Body of pancreas (tissue), 4 donors: ENCODE measurements at regions not wholly inside any gene's neighbourhood (a gene's known extent, or its start where the extent isn't known, plus 50 kb on each side); places are given as distances from the start of the nearest gene placed in this dataset.

Experiments
- ATAC-seq: fragments of 150-250 bp; one replicate; pipeline ENCODE4 v1.9.1; 2016
- DNase-seq, 4 donors: peaks; one replicate each; pipeline ENCODE4 v3.0.0-alpha.2; 2019
- H3K27ac ChIP-seq, 4 donors: fragments of 200-600 bp; sonication (generic); 1 replicate in 3 of 4; 2 replicates in 1 of 4; pipeline versions ENCODE4 v1.5.1 to v1.6.1; 2016 to 2019; ENCODE audit warnings: mild to moderate bottlenecking in 1 of 4, mixed read lengths in 1 of 4, moderate library complexity in 1 of 4
- H3K27me3 ChIP-seq, 2 donors: fragments of 200-600 bp; sonication (generic); one replicate each; pipeline ENCODE4 v1.6.0; 2016; ENCODE audit warnings: mild to moderate bottlenecking in 1 of 2
- H3K36me3 ChIP-seq, 2 donors: fragments of 200-600 bp; sonication (generic); replicated peaks in 1 of 2; 2 replicates each; pipeline ENCODE4 v1.5.1; 2016; ENCODE audit warnings: low read depth in 2 of 2; ENCODE audit not compliant: insufficient read depth in 1 of 2
- H3K4me1 ChIP-seq: fragments of 200-600 bp; sonication (generic); one replicate; pipeline ENCODE4 v1.6.0; 2016
- H3K4me3 ChIP-seq, 2 donors: fragments of 200-600 bp; sonication (generic); 1 replicate in 1 of 2; 2 replicates in 1 of 2; pipeline ENCODE4 v1.5.1; 2016 to 2019
- H3K9me3 ChIP-seq, 3 donors: fragments of 200-600 bp; sonication (generic); 1 replicate in 2 of 3; 2 replicates in 1 of 3; pipeline ENCODE4 v1.5.1; 2016
- POLR2A ChIP-seq, 3 donors: fragments of 450-650 bp; IDR thresholded peaks; one replicate each; pipeline ENCODE4 v1.6.1; 2016; ENCODE audit warnings: antibody characterized with exemption in 3 of 3, mild to moderate bottlenecking in 2 of 3
- WGBS, 2 donors: methylation state at CpG; one replicate each; pipeline ENCODE4 v1.1.5; 2017; 5-methylcytosine and 5-hydroxymethylcytosine counted together
- intact Hi-C: fragments of 100-400 bp; cut with DNase I; formaldehyde crosslinking; loops from one replicate; pipeline ENCODE4 v1.15.1; 2023
- TF ChIP-seq, protein P1 (sequence below), 7 experiments: fragments of 450-650 bp in 4 of 7; fragments of 200-600 bp in 3 of 7; sonication (generic) in 3 of 7; IDR thresholded peaks; one replicate each; pipeline ENCODE4 v1.5.1; 2016 to 2019; ENCODE audit warnings: antibody characterized with exemption in 7 of 7

- DNase-seq (no peak), ATAC-seq (no peak)
- Histone ChIP-seq H3K9me3 (no peaks in the 10 kb centered on the region), H3K36me3 (no peaks in the 10 kb centered on the region), H3K27ac (no peak overlapping the region), H3K4me3 (no peak overlapping the region), H3K4me1 (peaks cover 23% of the 10 kb centered on the region), H3K27me3 (no peaks in the 10 kb centered on the region)
- 82 to 93% methylated on average over 1 of the region's 1 CpG for WGBS, 2 donors
- intact Hi-C loops: no loop called here
- TF ChIP-seq, protein P1, sequence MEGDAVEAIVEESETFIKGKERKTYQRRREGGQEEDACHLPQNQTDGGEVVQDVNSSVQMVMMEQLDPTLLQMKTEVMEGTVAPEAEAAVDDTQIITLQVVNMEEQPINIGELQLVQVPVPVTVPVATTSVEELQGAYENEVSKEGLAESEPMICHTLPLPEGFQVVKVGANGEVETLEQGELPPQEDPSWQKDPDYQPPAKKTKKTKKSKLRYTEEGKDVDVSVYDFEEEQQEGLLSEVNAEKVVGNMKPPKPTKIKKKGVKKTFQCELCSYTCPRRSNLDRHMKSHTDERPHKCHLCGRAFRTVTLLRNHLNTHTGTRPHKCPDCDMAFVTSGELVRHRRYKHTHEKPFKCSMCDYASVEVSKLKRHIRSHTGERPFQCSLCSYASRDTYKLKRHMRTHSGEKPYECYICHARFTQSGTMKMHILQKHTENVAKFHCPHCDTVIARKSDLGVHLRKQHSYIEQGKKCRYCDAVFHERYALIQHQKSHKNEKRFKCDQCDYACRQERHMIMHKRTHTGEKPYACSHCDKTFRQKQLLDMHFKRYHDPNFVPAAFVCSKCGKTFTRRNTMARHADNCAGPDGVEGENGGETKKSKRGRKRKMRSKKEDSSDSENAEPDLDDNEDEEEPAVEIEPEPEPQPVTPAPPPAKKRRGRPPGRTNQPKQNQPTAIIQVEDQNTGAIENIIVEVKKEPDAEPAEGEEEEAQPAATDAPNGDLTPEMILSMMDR (IDR thresholded peaks at IDR 0.05): no peak
- TF ChIP-seq POLR2A (IDR thresholded peaks at IDR 0.05): no peak
These were observed 158.0 kb upstream of the AHR start for GRCh38 chr7:17140406-17140805.

- Histone ChIP-seq H3K36me3 (no peaks in the 10 kb centered on the region), H3K9me3 (no peaks in the 10 kb centered on the region), H3K4me1 (peaks cover 23% of the 10 kb centered on the region), H3K4me3 (no peak overlapping the region), H3K27ac (peak overlapping the region in 2 of 4 donors; percentile 8 to 10), H3K27me3 (no peaks in the 10 kb centered on the region)
- TF ChIP-seq, protein P1 (IDR thresholded peaks at IDR 0.05): no peak
- no peak for TF ChIP-seq POLR2A (IDR thresholded peaks at IDR 0.05)
- intact Hi-C loops: no loop called here
- WGBS, 2 donors: 44 to 52% methylated on average over 2 of the region's 2 CpGs
- ATAC-seq: no peak
- DNase-seq: no peak
These were observed 155.5 kb upstream of the AHR start for GRCh38 chr7:17142831-17143541.

GRCh38 chr7:17144322-17144721, 154.1 kb upstream of the AHR start:
- Histone ChIP-seq H3K27ac (no peak overlapping the region), H3K27me3 (no peaks in the 10 kb centered on the region), H3K36me3 (no peaks in the 10 kb centered on the region), H3K4me1 (peaks cover 23% of the 10 kb centered on the region), H3K4me3 (no peak overlapping the region), H3K9me3 (no peaks in the 10 kb centered on the region)
- ATAC-seq: no peak
- WGBS, 2 donors: 23 to 25% methylated on average over 4 of the region's 4 CpGs
- DNase-seq: no peak
- TF ChIP-seq, protein P1 (IDR thresholded peaks at IDR 0.05): no peak
- no peak for TF ChIP-seq POLR2A (IDR thresholded peaks at IDR 0.05)
- intact Hi-C loops: no loop called here

GRCh38 chr7:17146621-17147020, 151.8 kb upstream of the AHR start:
- Histone ChIP-seq H3K4me1 (peaks cover 23% of the 10 kb centered on the region), H3K36me3 (no peaks in the 10 kb centered on the region), H3K27me3 (no peaks in the 10 kb centered on the region), H3K4me3 (no peak overlapping the region), H3K27ac (no peak overlapping the region), H3K9me3 (no peaks in the 10 kb centered on the region)
- intact Hi-C loops: no loop called here
- no peak for ATAC-seq
- WGBS, 2 donors: 74 to 81% methylated on average over 4 of the region's 4 CpGs
- DNase-seq: no peak
- TF ChIP-seq POLR2A (IDR thresholded peaks at IDR 0.05): no peak
- TF ChIP-seq, protein P1 (IDR thresholded peaks at IDR 0.05): no peak

GRCh38 chr7:17147409-17147808, 151.0 kb upstream of the AHR start:
- no peak overlapping the region for H3K4me3 ChIP-seq
- no peak for ATAC-seq
- H3K36me3 ChIP-seq: no peaks in the 10 kb centered on the region
- no peak overlapping the region for H3K27ac ChIP-seq
- no peaks in the 10 kb centered on the region for H3K9me3 ChIP-seq
- DNase-seq: no peak
- TF ChIP-seq POLR2A (IDR thresholded peaks at IDR 0.05): no peak
- TF ChIP-seq, protein P1 (IDR thresholded peaks at IDR 0.05): no peak
- H3K27me3 ChIP-seq: no peaks in the 10 kb centered on the region
- peaks cover 23% of the 10 kb centered on the region for H3K4me1 ChIP-seq
- WGBS, 2 donors: 81% methylated on average over 7 of the region's 7 CpGs
- intact Hi-C loops: no loop called here
